Activated naive CD8-positive, alpha-beta T cell treated with anti-CD3 and anti-CD28 coated beads, Interleukin-2, amount 50 U/mL, for 16 hours (primary cell): ENCODE measurements at regions not wholly inside any gene's neighbourhood (a gene's known extent, or its start where the extent isn't known, plus 50 kb on each side); places are given as distances from the start of the nearest gene placed in this dataset.
A peak's percentile ranks its signal among the peaks of the same experiment; 100 is the strongest.
"Not testable (repeated sequence)": the region's sequence is repeated elsewhere in the genome, so short reads cannot be mapped to it uniquely, and the experiment has no call there.

Experiments
- DNase-seq: peaks from one replicate; pipeline ENCODE4 v3.0.0-alpha.2; 2020; ENCODE audit warnings: low read depth, low spot score

DNA sequence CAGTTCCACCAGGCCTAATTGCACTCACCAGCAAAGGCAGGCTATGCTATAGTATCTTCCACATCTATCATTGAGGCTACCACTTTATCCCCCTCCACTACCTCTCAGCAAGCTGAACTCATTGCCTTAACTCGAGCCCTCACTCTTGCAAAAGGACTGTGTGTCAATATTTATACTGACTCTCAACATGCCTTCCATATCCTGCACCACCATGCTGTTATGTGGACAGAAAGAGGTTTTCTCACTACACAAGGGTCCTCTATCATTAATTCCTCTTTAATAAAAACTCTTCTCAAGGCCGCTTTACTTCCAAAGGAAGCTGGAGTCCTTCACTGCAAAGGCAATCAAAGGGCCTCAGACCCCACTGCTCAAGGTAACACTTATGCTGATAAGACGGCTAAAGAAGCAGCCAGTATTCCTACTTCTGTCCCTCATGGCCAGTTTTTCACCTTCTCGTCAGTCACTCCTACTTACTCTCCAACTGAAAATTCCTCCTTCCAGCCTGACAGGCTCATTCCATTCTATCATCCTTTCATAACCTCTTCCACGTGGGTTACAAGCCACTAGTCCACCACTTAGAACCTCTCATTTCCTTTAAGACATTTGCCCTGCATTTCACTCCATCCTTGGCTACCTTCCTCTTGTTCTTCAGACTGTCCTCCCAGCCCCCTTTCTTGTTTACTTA, 1110.9 kb upstream of the TMEM132C start:
- DNase-seq, result not testable (repeated sequence)

DNA sequence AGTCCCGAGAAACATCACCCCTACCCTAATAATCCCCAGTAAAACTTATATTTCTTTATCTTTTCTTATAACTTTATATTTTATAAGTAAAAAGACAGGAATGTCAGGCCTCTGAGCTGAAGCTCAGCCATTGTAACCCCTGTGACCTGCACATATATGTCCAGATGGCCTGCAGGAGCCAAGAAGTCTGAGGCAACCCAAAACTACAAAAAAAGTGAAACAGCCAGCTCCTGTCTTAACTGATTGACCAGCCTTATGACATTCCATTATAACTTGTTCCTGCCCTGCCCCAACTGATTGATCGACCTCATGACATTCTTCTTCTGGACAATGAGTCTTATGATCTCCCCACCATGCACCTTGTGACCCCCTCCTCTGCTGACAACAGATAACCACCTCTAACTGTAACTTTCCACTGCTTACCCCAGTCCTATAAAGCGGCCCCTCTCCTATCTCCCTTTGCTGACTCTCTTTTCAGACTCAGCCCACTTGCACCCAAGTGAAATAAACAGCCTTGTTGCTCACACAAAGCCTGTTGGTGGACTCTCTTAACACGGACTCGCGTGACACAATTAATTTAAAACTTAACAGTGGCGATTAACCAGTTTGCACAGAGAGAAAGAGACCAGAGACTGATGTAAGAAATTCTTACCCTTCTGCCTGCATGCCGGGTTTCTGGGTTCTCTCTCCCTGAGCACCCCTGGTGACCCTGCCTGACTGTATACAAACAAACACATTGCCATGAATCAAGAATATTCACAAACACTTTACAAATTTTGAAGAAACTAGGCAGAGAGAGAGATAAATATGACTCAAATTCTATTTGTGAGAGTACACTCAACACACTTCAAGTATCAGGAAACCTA, 1109.2 kb upstream of the TMEM132C start:
- DNase-seq, result not testable (repeated sequence)

DNA sequence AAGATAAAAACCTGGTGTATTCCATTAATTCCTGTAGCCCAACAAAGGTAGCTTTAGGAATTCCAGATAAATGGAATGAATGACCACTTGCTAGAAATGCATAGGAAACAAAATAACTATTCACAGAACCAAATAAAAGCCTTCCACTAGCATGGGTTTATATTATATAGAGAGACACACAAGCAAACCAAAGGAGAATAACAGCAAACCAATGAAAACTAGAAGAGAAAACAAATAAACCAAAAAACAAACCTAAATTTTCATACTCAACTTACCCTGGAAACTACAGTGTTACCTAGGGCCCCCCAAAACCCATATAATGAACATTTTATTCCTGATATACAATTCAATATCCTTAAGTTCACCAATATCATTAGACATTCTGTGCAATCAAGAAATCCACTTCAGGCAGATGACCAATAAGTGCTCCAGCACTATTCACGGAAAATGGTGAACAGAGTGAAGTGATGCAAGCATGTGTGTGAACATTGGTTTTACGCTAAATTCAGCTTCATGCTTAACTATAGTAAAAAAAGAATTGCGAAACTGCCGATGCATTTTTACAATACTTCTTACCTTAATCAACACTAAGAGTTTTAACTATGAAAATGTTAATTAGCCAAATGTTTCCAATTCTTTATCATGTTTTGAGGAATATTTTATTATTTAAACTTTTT, 1108.4 kb upstream of the TMEM132C start:
- no peak for DNase-seq

- no peak for DNase-seq
These were observed 1105.5 kb upstream of the TMEM132C start for GRCh38 chr12:127161466-127161865.

- DNase-seq, result no peak
These were observed 1104.7 kb upstream of the TMEM132C start for GRCh38 chr12:127162307-127162706.

- DNase-seq, result no peak
These were observed 1104.1 kb upstream of the TMEM132C start for GRCh38 chr12:127162902-127163301.

GRCh38 chr12:127165567-127166392, 1101.2 kb upstream of the TMEM132C start:
- peak; percentile 60 for DNase-seq

DNA sequence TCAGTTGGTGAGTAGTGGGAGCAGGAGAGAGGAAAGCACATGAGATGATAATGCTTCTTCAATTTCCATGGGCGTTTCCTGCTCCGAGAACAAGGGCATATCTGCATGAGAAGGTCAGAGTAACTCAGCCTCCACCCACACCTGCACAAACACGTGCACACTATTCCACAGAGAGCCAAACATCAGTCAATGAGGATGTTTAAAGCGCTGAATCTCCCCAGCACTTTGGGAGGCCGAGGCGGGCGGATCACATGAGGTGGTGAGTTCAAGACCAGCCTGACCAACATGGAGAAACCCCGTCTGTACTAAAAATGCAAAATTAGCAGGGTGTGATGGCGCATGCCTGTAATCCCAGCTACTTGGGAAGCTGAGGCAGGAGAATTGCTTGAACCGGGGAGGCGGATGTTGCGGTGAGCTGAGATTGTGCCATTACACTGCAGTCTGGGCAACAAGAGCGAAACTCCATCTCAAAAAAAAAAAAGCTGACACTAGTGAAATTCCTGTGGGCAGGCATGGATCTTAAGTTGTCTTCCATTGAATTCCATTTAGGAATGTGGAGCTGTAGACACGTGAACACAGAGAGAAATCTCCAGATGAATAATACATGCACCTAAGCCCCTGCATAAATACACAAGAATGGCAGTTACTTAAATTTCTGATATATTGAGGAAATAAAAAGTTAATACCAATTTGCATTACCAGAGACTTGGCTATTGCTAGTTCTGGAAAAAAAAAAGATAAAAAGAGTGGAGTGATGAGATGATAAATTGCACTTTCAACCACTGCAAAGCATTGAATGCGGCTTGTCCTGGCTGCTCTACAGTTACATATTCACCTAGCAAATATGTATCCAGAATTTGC, 1097.4 kb upstream of the TMEM132C start:
- DNase-seq, result no peak

- DNase-seq, result no peak
These were observed 1096.5 kb upstream of the TMEM132C start for GRCh38 chr12:127170226-127171180.

- no peak for DNase-seq
These were observed 1094.1 kb upstream of the TMEM132C start for GRCh38 chr12:127172861-127173260.

- DNase-seq, result not testable (repeated sequence)
These were observed 1093.0 kb upstream of the TMEM132C start for GRCh38 chr12:127173971-127174370.

DNA sequence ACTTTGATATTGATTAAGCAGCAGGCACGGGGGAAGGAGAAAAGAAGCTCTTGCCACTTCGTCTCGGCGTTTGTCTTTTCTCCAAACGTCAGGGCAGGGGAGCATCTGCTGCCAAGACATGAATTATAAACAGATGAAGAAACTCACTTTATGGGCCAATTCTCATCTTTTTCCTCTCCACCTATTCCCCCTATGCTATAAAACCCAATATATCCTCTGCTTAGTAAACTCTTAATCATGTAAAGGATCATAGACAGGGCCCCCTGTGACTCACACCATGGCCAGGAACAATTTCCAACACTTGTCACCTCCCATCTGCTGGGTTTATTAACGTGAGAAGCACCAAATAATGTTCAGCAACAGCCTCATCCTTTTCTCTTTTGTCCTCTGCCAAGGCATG, 1092.1 kb upstream of the TMEM132C start:
- no peak for DNase-seq

DNA sequence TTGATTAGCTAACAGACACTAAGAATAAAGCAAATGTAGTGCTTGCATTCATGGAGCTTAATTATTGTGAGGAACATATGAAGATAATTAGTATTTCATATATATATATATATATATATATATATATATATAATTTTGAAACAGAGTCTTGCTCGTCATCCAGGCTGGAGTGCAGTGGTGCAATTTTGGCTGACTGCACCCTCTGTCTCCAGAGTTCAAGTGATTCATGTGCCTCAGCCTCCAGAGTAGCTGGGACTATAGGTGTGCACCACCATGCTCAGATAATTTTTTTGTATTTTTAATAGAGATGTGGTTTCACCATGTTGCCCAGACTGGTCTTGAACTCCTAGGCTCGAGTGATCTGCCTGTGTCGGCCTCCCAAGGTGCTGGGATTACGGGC, 1091.6 kb upstream of the TMEM132C start:
- no peak for DNase-seq

GRCh38 chr12:127176804-127177203, 1090.2 kb upstream of the TMEM132C start:
- no peak for DNase-seq

- DNase-seq, result no peak
These were observed 1088.9 kb upstream of the TMEM132C start for GRCh38 chr12:127178052-127178451.

GRCh38 chr12:127178463-127178862, 1088.5 kb upstream of the TMEM132C start:
- DNase-seq, result no peak

DNA sequence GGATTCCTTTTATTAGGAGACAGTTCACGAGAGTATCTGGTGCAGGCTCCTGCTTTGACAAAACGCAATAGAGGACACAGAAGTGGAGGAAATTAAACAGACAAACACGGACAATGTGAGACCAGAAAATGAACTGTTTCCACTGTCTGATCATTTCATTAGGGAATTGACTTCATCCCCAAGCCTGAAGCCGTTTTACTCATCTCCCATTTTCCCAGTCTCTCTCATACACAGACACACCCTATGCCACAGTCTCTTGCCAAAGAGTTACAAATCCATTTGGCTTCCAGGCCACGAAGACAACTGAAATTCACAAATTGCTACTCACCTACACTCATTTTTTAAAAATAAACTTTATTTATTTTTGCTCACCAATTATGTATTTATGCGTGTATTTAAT, 1087.8 kb upstream of the TMEM132C start:
- no peak for DNase-seq

- DNase-seq, result no peak
These were observed 1085.0 kb upstream of the TMEM132C start for GRCh38 chr12:127182018-127182417.

DNA sequence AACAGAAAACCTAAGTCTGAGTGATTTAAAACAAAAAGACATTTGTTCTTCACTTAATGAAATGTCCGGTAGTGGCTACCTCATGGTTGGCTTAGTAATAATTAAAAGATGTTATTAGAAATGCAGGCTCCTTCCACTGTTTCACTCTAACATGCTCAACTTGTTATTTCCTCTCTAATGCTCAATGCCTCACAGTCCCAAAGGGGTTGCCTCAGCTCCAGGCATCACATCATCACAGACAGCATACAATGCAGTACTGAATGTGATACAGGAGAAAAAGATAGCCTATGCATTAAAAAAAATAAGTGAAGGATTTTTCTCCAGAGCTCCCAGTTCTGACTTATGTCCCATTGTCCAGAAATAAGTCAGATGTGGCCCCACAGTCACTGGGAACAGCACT, 1077.0 kb upstream of the TMEM132C start:
- no peak for DNase-seq
